ENCODE measurements at regions not wholly inside any gene's neighbourhood (a gene's known extent, or its start where the extent isn't known, plus 50 kb on each side); places are given as distances from the start of the nearest gene placed in this dataset.
A peak's percentile ranks its signal among the peaks of the same experiment; 100 is the strongest.

DNA sequence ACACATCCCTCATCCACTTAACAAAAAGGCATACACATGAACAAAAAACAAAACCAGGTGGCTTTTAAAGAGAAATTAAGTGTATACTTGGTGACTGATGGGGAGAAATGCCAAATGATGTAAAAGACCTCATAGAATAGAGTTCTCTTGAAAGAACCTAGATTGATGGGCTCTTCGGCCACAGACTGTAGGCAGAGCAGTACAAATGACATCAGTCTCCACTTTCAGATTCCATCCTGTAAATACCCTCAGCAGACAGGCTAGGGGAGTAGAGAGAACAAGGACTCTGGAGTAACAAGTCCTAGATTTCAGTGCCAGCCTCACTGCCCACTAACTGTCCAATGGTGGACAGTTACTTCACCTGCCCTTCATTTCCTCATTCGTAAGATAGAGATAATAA is 203.8 kb downstream of the MZT1 start:
- DNase-seq: no peak

DNA sequence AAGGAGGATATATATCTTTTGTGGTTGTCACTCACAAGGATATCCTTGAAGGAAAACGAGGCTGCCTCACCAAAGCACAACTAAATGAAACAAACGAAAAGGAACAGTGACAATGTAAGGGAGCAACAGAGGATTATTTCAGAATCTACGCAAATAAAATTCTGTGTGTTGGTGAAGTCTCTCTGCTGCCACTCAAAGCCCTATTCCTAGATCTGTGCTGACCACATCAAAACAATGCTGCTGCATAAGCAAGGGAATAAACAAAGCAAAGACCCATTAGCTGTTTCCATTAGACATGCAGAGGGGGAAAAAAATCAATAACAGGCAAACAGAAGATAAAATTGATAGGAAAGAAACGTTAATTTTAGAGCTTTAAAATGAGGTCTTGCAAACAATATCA is 204.4 kb downstream of the MZT1 start:
- DNase-seq: no peak

DNA sequence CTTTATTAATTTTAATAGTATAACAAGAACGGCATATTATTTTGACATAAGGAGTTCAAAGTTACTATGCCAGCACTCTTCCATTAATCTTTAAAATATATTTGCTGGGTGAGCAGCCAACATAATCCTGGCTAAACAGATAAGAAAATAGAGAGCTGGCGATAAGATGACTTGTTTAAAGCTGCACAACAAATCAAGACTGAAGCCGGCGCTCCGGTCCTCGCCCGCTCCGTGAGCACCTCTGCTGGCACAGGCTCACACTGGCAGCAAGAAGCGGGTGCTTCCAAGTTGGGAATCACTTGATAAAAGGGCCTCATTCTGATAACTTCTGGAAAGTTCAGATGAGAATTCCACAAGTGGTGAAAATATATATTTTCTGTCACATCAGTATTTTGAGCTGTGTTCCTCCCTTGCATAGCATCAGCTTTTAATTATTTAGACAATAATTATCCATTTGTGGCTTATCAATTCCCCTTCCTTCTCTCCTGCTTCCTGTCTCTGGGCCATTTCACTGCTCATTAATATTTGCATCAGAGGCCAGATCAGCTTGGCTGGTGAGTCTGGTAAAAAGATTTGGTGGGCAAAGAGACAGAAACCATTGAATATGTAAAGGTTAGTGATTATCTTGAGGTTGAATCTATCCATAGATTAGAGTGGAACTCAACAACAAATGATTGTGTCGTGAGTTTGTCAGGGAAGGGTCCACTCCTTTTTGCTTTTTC is 205.3 kb downstream of the MZT1 start:
- DNase-seq: no peak

DNA sequence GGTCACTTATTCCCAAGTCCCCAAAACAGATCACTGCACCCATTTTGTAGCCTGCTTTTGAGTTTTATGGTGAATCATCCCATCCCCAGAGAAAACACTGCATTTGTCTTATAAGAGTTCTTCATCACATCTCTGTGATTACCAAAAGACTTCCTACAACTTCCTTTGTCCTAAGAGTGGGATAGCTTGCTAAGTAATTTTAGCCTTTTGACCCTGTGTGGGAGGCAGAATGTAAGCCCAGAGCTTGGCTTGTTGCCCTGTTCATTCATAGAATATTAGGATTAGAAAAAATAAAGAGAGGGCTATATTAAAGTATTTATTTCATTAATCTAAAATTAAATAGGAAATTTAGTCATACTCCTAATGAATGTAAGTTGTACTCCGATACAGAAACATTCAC is 213.3 kb downstream of the MZT1 start:
- no peak for DNase-seq

DNA sequence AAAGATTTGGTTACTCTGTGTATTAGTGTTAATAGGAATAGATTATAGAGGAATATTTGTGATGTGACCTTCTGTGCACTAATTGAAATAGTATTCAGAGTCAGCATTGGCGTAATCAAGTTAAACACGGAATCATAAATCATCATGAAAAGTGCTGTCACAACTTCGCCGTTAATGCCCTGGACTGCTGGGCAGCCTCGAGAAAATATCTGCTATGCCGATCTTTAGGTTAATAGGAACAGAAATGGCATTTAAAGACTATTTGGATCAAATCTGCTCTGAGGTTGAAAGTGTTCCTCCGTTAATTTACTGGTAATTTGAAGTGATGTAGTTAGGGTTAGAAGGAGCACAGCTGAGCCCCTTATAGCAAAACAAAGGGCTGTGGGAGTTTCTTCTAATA is 219.0 kb downstream of the MZT1 start:
- DNase-seq: no peak

DNA sequence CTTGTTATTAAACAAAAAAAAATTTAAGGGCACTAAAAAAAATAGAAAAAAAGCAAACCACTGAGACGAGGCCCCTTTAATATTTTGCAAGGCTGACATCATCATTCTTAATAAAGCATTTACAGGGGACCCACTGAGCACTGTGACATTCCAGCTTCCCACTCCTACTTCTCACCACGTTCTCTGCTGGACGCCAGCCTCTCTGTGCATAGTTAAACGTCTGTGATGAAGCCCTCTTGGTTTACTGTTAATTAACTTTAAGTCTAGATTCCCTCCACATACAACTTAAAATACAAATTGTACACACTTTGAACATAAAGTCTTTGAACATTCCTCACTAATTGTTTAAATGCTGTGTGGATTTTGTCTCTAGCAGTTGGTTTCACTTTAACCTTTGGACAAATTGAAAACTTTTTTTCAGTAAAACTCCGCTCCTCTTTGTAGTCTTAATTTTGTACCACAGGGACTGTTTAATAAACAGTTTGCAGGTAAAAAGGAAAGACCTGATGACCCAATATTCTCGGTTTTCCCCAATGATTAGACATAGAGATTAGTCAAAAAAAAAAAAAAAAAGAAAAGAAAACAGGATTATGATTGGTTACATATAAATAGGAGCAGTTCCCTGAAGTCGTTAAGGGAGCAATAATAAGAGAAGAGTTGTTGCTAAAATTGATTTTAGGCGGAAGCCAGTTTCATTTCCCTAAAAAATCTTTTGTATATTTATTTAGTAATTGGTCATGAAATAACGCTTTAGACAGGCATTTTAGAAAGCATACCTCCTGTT is 219.8 kb downstream of the MZT1 start:
- DNase-seq: no peak

DNA sequence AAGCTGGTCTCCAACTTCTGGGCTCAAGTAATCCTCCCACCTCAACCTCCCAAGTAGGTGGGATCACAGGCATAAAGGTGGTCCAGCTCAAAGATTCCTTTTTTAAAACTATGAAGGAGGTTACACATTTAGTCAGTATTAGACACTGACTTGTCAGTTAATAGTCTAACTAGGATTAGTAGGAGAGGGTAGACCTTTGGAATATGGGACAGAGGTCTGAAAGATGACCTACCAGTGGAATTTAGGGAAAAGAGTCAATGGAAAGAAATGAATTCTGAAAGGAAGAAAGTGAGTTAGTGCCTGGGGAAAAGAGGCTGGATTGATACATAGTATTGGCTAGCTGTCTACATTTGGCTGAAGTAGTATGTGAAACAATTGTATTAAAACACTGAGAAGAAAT is 220.7 kb downstream of the MZT1 start:
- no peak for DNase-seq

DNA sequence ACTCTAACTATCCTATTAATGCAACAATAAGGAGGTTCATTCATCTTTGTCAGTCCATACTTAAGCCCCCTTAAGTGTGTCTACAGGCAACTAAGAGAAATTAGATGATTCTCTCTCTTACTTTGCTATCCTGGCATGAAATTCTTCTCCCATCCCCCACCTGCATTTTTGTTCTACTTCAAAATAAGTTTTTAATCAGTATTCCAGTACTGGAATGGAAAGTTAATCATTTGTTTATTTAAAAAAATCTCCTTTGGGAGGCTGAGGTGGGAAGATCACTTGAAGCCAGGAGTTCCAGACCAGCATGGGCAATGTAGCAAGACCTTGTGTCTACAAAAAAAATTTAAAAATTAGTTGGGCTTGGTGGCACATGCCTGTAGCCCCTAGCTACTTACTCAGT is 222.1 kb downstream of the MZT1 start:
- DNase-seq: no peak

DNA sequence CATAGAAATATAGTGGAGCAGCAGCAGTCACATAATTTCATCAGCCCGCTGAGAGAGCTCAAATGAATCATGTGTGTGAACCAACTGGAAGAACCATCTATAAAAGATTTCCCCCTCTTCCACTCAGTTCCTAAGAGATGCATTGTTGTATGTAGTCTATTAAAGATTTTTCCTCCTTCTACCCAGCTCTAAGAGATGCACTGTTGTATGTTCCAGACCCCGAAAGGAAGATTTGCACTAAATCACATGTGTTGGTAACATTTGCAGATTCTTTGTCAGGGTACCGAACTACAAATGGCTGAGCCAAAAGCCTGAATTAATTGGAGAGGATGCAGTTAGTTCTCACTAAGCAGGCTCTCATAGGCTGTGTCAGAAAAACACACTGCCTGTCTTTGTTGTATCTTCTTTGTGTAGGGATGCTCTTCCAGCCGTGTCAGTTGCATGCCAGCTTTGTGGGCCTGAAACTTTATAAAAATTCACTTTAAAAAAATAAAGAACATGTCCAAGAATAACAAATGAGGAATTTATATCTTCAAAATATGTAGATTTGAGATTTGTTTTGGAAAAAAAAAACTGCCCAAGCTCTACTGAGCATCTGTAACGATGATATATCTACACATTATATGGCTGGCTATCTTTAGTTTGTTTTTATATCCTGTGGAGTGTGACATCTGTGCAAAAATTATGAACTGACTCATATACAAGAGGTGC is 223.1 kb downstream of the MZT1 start:
- peak; percentile 18 for DNase-seq

DNA sequence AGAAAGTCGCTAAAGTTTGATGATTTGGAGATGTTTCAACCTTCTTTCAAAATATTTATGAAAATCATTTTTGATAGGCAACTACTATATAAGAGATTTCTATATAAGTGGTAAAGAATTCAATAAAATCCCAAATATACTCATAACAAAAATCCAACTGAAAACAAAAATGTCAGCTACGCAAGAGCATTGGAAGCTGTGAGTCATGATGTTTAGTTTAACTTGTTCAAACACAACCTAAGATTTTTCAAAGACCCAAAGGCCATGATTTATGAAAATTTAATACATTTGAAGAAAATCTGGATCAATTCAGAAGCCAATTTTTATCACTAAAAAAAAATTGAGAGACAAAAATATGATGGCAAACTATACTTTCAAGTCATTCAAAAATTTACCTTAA is 226.6 kb downstream of the MZT1 start:
- DNase-seq: no peak

DNA sequence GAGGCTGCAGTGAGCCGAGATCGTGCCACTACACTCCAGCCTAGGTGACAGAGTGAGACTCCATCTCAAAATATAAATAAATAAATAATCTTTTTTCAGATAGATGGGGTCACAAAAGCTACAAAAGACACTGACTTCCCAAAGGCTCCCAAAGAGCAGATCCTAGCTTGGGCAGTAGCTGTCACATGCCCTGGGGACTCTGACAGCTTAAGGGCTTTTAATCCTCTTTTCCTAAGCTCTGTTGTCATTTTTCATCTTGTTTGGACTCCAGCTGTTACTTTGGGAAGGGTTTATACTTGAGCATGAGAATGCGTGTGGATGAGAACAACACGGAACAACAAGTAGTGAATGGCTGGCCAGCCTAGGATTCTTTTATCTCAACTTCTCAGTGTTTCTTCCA is 231.7 kb downstream of the MZT1 start:
- no peak for DNase-seq

DNA sequence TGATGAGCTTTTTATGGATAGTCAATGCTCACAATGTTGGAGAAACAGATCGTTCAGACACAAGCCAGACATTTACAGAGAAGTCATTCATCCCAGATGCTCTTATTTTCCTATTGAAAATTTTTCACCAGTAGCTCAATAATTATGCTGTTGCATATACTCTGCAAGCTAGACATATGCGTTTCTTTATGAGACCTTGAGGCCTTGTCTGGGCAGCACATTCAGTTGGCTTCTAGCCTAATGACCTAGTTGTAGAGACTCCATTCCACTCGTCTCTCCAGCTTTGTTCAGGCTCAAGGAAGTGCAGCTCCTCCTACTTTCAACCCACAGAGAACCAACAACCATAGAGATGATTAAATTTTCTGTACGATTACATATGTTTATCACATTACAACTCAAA is 237.7 kb downstream of the MZT1 start:
- no peak for DNase-seq

DNA sequence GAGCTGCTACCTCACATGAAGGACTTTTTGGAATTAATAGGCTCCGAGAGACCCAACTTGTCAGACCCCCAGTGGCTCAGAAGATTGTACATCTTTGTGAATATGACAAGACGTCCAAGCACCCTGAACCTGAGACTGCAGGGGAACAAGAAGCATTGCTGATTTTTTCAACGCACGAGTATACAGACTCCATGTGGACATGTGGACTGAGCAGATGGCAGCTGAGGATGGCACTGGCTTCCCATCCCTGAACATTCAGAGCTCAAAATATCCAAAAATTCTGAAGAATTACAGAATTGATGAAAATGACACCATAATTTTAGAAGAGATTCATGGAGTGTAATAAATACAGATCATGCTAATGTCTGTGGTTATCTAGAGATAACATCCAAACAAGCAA is 254.1 kb downstream of the MZT1 start:
- no peak for DNase-seq

DNA sequence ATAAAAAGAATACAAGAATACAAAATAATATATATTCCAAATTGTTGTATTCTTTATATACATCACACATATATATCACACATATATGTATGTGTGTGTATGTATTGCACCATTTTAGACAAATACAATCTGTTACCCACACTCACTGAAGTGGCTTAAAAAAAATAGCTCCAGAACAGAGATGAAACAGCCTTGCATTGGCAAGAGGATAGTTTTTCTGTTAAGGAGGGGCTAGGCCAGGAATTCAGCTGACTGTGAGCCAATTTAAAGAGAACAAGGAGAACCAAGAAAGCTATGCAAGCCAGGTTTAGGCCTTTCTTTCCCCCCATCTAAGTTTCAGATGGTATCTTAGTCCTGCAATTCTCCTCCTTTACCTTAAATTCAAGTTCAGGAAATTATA is 257.5 kb downstream of the MZT1 start:
- no peak for DNase-seq

DNA sequence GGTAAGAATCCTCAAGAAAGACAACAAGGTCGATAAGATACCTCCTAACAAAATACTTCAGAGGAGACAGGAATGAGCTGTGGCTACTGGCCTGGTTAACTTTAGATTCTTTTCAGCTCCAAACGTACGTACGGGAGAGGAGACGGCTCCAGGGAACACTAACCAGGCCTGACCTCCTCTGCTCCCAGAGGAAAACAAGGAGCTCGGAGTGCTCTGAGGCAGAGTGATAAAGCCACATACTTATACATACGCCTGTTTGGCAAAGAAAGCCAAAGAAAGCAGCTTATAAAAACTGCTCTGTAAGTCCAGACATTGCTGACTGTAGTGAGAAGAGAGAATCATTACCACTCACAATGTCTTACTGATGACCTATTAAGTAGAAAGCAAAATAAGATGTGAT is 263.9 kb downstream of the MZT1 start:
- DNase-seq: no peak

DNA sequence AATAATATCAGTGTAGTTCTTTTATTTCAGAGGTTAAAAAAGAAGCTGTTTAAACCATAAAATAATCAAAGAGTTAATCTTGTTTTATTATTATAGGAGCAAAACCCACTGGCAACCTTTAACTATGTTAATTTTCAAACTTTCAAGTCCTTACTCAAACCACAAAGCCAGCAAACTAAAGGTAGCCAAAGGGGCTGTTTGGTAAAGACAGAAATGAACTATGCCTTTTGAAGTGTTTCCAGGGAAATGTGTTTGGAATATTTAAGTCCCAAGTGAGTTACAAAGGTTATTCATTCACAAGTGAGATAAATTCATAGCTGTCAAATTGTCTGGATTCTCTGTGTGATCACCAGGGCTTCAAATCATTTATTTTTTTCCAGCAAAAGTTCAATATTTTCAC is 264.7 kb downstream of the MZT1 start:
- no peak for DNase-seq

DNA sequence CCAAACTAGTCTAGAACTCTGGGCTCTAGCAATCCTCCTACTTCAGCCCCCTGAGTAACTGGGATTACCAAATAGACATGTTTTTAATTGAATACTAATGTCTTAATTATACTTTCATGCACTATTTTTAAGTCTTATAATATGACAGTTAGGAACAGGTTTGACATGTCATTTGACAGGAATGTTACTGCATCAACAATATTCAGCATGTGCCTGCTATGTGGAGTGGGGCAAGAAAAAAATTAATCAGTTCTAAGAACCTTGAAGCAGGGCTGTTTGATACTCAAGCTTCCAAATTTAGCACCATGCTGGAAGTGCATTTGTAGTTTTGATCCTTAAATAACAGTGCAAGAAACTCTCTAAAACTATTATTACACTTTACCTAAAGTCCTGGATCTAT is 265.3 kb downstream of the MZT1 start:
- DNase-seq: no peak

DNA sequence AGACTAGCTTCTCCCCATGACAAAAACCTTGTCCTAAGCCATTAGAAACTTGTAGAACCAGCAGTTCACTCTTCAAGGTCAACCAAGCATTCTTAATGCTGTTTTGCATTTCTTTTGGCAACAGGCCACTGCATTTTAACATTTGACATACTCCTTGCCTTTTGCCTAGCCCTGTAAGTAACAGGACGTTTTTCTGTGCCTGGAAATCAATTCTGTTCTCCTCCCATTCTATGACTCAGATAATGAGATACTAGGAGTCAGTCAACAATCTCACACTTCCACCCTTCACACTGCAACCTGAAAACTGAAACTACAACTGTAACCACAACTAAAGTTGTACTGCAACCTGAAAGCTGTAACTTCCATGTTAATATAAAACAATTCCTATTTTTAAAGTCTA is 268.7 kb downstream of the MZT1 start:
- DNase-seq: peak; percentile 56

DNA sequence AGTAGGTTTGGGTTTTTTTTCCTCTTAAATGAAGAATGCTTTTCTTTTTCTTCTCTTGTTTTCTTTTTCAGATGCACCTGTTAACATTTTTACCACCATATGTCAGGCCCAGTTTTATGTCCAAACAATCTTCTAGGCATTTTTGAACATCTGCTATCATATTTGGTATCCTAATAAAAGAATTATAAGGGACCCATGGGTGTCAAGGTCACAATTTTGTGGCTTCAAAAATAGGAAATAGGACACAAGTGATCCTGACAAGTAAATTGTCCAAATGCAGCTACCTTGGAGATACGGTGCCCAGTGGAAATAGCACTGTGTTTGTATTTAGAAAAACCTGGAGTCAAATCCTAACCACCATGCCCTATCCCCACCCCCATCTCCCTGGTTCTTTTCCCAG is 270.3 kb downstream of the MZT1 start:
- DNase-seq: peak; percentile 69

DNA sequence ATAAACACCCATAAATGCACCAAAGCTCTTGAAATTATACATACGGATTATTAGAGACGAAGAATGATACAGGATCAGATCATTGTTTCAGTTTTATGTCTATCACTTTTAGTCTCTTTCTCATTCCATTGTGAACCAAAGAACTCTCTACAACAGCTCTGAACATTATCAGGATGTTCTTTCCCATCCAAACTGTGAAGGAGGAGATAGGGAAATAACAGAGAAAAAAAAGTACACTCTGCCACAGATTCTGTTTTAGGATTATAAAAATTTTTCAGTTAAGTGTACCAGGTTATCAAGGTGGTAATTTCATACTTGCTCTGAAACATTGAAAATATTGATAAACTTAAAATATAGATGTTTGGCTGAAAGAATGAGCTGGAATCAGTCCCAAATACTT is 270.9 kb downstream of the MZT1 start:
- no peak for DNase-seq

DNA sequence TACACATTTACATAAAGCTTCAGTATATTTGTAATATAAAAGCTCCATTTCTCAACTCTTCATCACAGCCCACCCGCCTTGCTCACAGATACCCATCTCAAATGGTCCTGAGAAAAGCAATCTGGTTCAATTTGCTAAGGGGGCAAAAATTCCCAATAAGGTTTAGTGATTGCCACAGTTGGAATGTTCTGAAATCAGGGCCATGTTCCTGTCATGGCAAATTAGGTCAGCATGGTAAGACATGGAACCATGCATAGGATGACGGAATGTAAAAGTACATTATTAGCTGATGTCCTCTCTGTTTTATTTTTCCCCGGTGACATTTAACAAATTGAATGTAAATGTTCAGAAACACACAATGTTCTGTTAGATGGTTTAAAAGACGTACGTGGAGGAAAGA is 274.3 kb downstream of the MZT1 start:
- DNase-seq: no peak

DNA sequence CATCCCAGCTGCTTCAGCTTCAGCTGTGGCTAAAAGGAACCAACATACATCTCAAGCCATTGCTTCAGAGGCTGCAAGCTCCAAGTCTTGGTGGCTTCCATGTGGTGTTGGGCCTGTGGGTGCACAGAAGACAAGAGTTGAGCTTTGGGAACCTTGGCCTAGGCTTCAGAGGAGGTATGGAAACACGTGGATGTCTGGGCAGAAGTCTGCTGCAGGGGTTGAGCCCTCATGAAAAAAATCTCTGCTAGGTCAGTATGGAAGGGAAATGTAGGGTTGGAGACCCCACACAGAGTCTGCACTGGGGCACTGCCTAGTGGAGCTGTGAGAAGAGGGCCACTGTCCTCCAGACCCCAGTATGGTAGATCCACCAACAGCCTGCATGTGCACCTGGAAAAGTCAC is 279.3 kb downstream of the MZT1 start:
- no peak for DNase-seq

DNA sequence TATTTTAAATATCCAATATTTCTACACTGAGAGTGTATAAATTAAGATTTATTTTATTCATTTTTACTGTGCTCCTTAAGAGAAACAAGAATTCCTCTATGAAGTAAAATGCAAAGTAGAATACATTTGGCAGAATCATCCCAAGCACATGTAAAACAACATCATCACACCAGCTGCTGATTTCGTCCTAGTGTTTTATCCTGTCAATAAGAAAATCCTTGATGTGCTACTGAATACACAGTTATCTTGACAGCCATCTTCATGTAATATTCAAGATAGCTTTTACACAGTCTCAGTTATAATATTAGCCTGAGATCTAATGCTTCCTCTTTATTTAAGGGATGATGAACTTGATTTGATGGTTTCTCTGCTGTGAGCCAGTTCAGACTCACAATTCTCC is 282.4 kb downstream of the MZT1 start:
- DNase-seq: no peak

DNA sequence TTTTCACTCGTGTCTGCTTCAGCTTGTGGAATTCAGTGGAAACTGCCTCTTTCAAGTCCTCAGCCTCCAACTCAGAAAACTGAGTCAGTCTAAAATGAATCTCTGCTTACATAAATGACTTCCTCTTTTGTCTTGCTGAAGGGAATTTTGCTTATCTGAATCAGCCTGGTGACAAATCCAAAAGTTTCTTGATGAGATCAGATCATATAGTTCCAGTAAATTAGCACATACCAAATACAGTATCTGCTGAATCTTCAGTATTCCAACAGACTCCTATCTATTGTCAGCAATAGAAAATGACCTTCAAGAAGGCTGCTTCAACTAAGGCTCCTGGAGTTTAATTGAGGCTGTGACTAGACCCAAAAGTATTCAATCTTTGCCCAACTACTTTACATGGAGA is 290.0 kb downstream of the MZT1 start:
- DNase-seq: no peak
